H1 (cell line): ENCODE measurements at regions not wholly inside any gene's neighbourhood (a gene's known extent, or its start where the extent isn't known, plus 50 kb on each side); places are given as distances from the start of the nearest gene placed in this dataset.

ENCODE experiments used
- CTCF ChIA-PET: fragments of 300-600 bp; sonication (Branson Sonifier 250); formaldehyde crosslinking; loops from one replicate; lab custom pipeline; 2021; ENCODE audit not compliant: partially characterized antibody; lab: Charles Lee
- POLR2A ChIA-PET: fragments of 300-600 bp; sonication (Branson Sonifier 250); formaldehyde crosslinking; loops from one replicate; lab custom pipeline; 2021; ENCODE audit warnings: inconsistent platforms; ENCODE audit not compliant: partially characterized antibody; lab: Charles Lee
- DNase-seq, 2 experiments: peaks; one replicate each; pipeline versions ENCODE4 v3.0.0 to v3.0.0-alpha.2; 2010 to 2022; ENCODE audit warnings: low spot score in 2 of 2, low read depth in 1 of 2, mixed read lengths in 1 of 2
- FAIRE-seq: peaks from 2 replicates; lab custom pipeline; 2011; peaks lifted over from hg19 to GRCh38; lab: Jason Lieb, UNC
- H2AFZ ChIP-seq: 2 replicates; pipeline ENCODE4 v1.8.1; 2012; ENCODE audit warnings: low read length, inconsistent platforms
- H2AK5ac ChIP-seq: 2 replicates; pipeline ENCODE4 v1.6.1; 2013; ENCODE audit warnings: low read depth, low read length
- H2BK120ac ChIP-seq: replicated peaks from 2 replicates; pipeline ENCODE3; 2013; ENCODE audit warnings: low read depth, low read length, inconsistent platforms
- H2BK12ac ChIP-seq: 2 replicates; pipeline ENCODE4 v1.6.1; 2013; ENCODE audit warnings: low read depth, low read length
- H2BK15ac ChIP-seq: 2 replicates; pipeline ENCODE4 v1.6.1; 2013; ENCODE audit warnings: low read length
- H2BK20ac ChIP-seq: 2 replicates; pipeline ENCODE4 v1.6.1; 2013; ENCODE audit warnings: low read length
- H2BK5ac ChIP-seq: 2 replicates; pipeline ENCODE4 v1.6.1; 2013; ENCODE audit warnings: low read depth, low read length
- H3K14ac ChIP-seq: 2 replicates; pipeline ENCODE4 v1.6.1; 2013; ENCODE audit warnings: inconsistent platforms; ENCODE audit not compliant: insufficient read length
- H3K18ac ChIP-seq: 2 replicates; pipeline ENCODE4 v1.6.1; 2013; ENCODE audit warnings: low read length; ENCODE audit errors: extremely low read depth
- H3K23ac ChIP-seq: 2 replicates; pipeline ENCODE4 v1.6.1; 2013; ENCODE audit warnings: inconsistent platforms; ENCODE audit not compliant: insufficient read length
- H3K23me2 ChIP-seq: 2 replicates; pipeline ENCODE4 v1.6.1; 2013; ENCODE audit warnings: low read depth, low read length
- H3K27ac ChIP-seq: 2 replicates; pipeline ENCODE4 v1.6.1; 2011; ENCODE audit warnings: low read depth, low read length, inconsistent platforms
- H3K27me3 ChIP-seq, 4 experiments: replicated peaks in 1 of 4; 1 replicate in 1 of 4; 2 replicates in 3 of 4; pipeline versions ENCODE4 v1.6.1 to v1.8.1; 2011 to 2013; ENCODE audit warnings: low read length in 3 of 4, mild to moderate bottlenecking in 3 of 4, inconsistent platforms in 2 of 4, mixed read lengths in 2 of 4, moderate library complexity in 1 of 4; ENCODE audit not compliant: control insufficient read depth in 3 of 4, insufficient read depth in 3 of 4; ENCODE audit errors: extremely low read depth in 1 of 4
- H3K36me3 ChIP-seq, 4 experiments: 2 replicates each; pipeline versions ENCODE4 v1.6.1 to v1.8.1; 2011 to 2013; ENCODE audit warnings: mild to moderate bottlenecking in 4 of 4, low read length in 3 of 4, moderate library complexity in 2 of 4, control low read depth in 1 of 4, inconsistent platforms in 1 of 4; ENCODE audit not compliant: insufficient read depth in 4 of 4, control insufficient read depth in 2 of 4
- H3K4ac ChIP-seq: replicated peaks from 2 replicates; pipeline ENCODE3; 2013; ENCODE audit warnings: low read length, low read depth, mixed read lengths, inconsistent platforms; ENCODE audit not compliant: insufficient read length
- H3K4me1 ChIP-seq, 4 experiments: replicated peaks in 1 of 4; 1 replicate in 1 of 4; 2 replicates in 3 of 4; pipeline versions ENCODE4 v1.6.1 to v1.8.1; 2011 to 2013; ENCODE audit warnings: low read length in 3 of 4, inconsistent platforms in 2 of 4, mixed read lengths in 1 of 4; ENCODE audit not compliant: insufficient read depth in 4 of 4, control insufficient read depth in 3 of 4
- H3K4me2 ChIP-seq, 2 experiments: 2 replicates each; pipeline versions ENCODE4 v1.6.1 to v1.8.1; 2011 to 2013; ENCODE audit warnings: low read depth in 2 of 2, low read length in 2 of 2, control low read depth in 1 of 2, inconsistent platforms in 1 of 2, mild to moderate bottlenecking in 1 of 2; ENCODE audit not compliant: insufficient read depth in 1 of 2
- H3K4me3 ChIP-seq, 4 experiments: fragments of 200-600, 300-600 bp in 1 of 4; sonication (generic), shearing (Covaris generic), sonication (Bioruptor Twin) in 1 of 4; 2 replicates each; pipeline versions ENCODE4 v1.5.1 to v1.8.1; 2011 to 2016; ENCODE audit warnings: low read length in 4 of 4, low read depth in 3 of 4, control low read depth in 2 of 4, inconsistent platforms in 2 of 4, mild to moderate bottlenecking in 2 of 4, mixed read lengths in 1 of 4, moderate library complexity in 1 of 4; ENCODE audit not compliant: insufficient read depth in 2 of 4; ENCODE audit errors: extremely low read depth in 1 of 4
- H3K56ac ChIP-seq: replicated peaks from 2 replicates; pipeline ENCODE3; 2013; ENCODE audit warnings: low read depth, mild to moderate bottlenecking, mixed read lengths, low read length, inconsistent platforms; ENCODE audit not compliant: insufficient read length
- H3K79me1 ChIP-seq: 2 replicates; pipeline ENCODE4 v1.6.1; 2013; ENCODE audit warnings: low read depth, low read length, control low read depth
- H3K79me2 ChIP-seq, 2 experiments: 2 replicates each; pipeline versions ENCODE4 v1.6.1 to v1.8.1; 2012 to 2013; ENCODE audit warnings: low read length in 2 of 2, mild to moderate bottlenecking in 2 of 2, inconsistent platforms in 1 of 2; ENCODE audit not compliant: insufficient read depth in 2 of 2, control insufficient read depth in 1 of 2
- H3K9ac ChIP-seq, 4 experiments: replicated peaks in 1 of 4; 1 replicate in 1 of 4; 2 replicates in 3 of 4; pipeline versions ENCODE4 v1.6.1 to v1.8.1; 2011 to 2013; ENCODE audit warnings: low read depth in 3 of 4, low read length in 3 of 4, control low read depth in 2 of 4, mild to moderate bottlenecking in 2 of 4, moderate library complexity in 2 of 4, inconsistent platforms in 1 of 4; ENCODE audit errors: extremely low read depth in 1 of 4
- H3K9me3 ChIP-seq, 2 experiments: 2 replicates each; pipeline versions ENCODE4 v1.6.1 to v1.8.1; 2012 to 2013; ENCODE audit warnings: mild to moderate bottlenecking in 2 of 2, moderate library complexity in 2 of 2, control low read depth in 1 of 2, inconsistent platforms in 1 of 2, low read depth in 1 of 2, low read length in 1 of 2, mixed read lengths in 1 of 2; ENCODE audit not compliant: insufficient read depth in 2 of 2
- H4K20me1 ChIP-seq, 2 experiments: replicated peaks in 1 of 2; 2 replicates each; pipeline versions ENCODE3 to v1.8.1; 2011 to 2013; ENCODE audit warnings: inconsistent platforms in 2 of 2, low read length in 2 of 2, mild to moderate bottlenecking in 1 of 2; ENCODE audit not compliant: insufficient read depth in 2 of 2, control insufficient read depth in 1 of 2
- H4K5ac ChIP-seq: 2 replicates; pipeline ENCODE4 v1.6.1; 2013; ENCODE audit warnings: low read length, low read depth, mixed read lengths, inconsistent platforms; ENCODE audit not compliant: insufficient read length
- H4K8ac ChIP-seq: 2 replicates; pipeline ENCODE4 v1.8.0; 2013; ENCODE audit warnings: mild to moderate bottlenecking, moderate library complexity, low read length, inconsistent platforms; ENCODE audit not compliant: insufficient read depth; ENCODE audit errors: extremely low read depth
- H4K91ac ChIP-seq: replicated peaks from 2 replicates; pipeline ENCODE3; 2013; ENCODE audit warnings: low read length, mixed read lengths, inconsistent platforms; ENCODE audit not compliant: insufficient read length
- CHD1 ChIP-seq: IDR thresholded peaks from 2 replicates; pipeline ENCODE4 v1.6.1; 2012; ENCODE audit warnings: low read depth, low read length, improper control_type of control experiment
- HDAC2 ChIP-seq, 2 experiments: fragments of 300-600 bp in 1 of 2; sonication (generic) in 1 of 2; IDR thresholded peaks; 2 replicates each; pipeline ENCODE4 v1.6.1; 2011 to 2012; ENCODE audit warnings: low read depth in 2 of 2, low read length in 2 of 2, mild to moderate bottlenecking in 2 of 2, moderate library complexity in 2 of 2, borderline replicate concordance in 1 of 2, inconsistent platforms in 1 of 2
- RAD21 ChIP-seq, 2 experiments: IDR thresholded peaks in 1 of 2; conservative IDR thresholded peaks in 1 of 2; 2 replicates each; pipeline ENCODE4 v1.6.1; 2011; ENCODE audit warnings: low read depth in 2 of 2, low read length in 2 of 2, improper control_type of control experiment in 1 of 2, inconsistent platforms in 1 of 2, mild to moderate bottlenecking in 1 of 2, moderate library complexity in 1 of 2
- RXRA ChIP-seq: IDR thresholded peaks from 2 replicates; pipeline ENCODE4 v1.6.1; 2011; ENCODE audit warnings: low read depth, mild to moderate bottlenecking, low read length, moderate library complexity; ENCODE audit not compliant: insufficient read depth
- SP4 ChIP-seq: IDR thresholded peaks from 2 replicates; pipeline ENCODE4 v1.6.1; 2012; ENCODE audit warnings: low read length, inconsistent platforms
- TAF1 ChIP-seq: IDR thresholded peaks from 2 replicates; pipeline ENCODE4 v1.6.1; 2011; ENCODE audit warnings: mild to moderate bottlenecking, low read depth, low read length
- WGBS, 2 experiments: shearing (Covaris generic) in 1 of 2; methylation state at CpG; one replicate each; pipeline versions ENCODE4 v1.1.6 to v1.1.7; 2013 to 2015; ENCODE audit warnings: low lambda C conversion rate in 2 of 2, mixed read lengths in 2 of 2, inconsistent platforms in 1 of 2, low coverage in 1 of 2, missing lambda C conversion rate in 1 of 2; ENCODE audit not compliant: insufficient replicate concordance in 2 of 2, insufficient coverage in 1 of 2, insufficient read length in 1 of 2; ENCODE audit errors: extremely low coverage in 1 of 2, missing lambda C conversion rate in 1 of 2; 5-methylcytosine and 5-hydroxymethylcytosine counted together

DNA sequence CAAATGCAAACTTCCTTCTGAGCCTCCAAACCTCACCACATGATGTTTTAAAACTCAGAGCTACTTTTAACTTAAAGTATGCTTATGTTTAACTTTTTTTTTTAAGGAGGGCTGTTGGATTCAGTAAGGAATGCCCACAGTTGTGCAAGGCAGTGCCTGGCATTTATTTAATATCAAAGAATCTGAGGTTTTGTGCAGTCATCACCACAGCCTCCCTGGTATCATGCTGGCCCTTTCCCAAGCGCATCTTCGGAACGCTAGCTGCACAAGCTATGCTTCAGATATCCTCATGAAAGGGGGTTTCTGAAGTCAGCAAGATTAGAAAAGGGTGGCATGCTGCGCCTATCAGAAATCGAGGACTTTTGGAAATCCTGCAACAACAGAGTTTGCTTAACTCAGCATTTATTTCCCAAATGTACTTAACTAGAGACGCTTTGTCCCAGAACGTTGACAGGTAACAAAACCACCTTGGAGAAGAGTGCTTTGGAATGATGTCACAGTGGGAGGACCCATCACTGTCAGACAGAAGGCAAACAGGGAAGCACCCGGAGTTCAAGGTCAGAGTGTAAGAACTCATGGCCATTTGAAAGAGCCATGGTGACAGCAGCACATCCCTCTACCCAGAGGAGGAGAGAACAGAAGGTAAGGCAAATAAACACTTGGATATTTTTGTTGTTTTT is 120.2 kb upstream of the IGF1R start:
- Histone ChIP-seq H2AFZ (no peak overlapping the region), H3K18ac (no peak overlapping the region), H4K20me1 (no peaks in the 10 kb centered on the region), H3K79me1 (no peaks in the 10 kb centered on the region), H3K23me2 (no peaks in the 10 kb centered on the region; the same call in 1 of the 2 replicates)
- TF ChIP-seq RAD21 (IDR thresholded peaks at IDR 0.05 in 1 of 2, conservative IDR thresholded peaks at IDR 0.05 in 1 of 2; ENCODE audit: low read depth in 2 of 2, low read length in 2 of 2), result no peak
- TF ChIP-seq HDAC2 (IDR thresholded peaks at IDR 0.05; ENCODE audit: borderline replicate concordance in 1 of 2, low read depth in 2 of 2, low read length in 2 of 2), result no peak
- TF ChIP-seq TAF1, result no peak
- no peak for TF ChIP-seq CHD1
- TF ChIP-seq RXRA, result no peak
- no peak for TF ChIP-seq SP4
- TF ChIP-seq, all 59 proteins: peak for 0
- H2BK5ac ChIP-seq, result no peak overlapping the region
- H3K4me1 ChIP-seq, result peaks cover 0 to 13% (median 2%) of the 10 kb centered on the region in 4 experiments; a peak in 5 of 7 replicates
- FAIRE-seq (no peak), DNase-seq (no peak)
- no peak overlapping the region for H3K14ac ChIP-seq
- H3K9me3 ChIP-seq, result no peaks in the 10 kb centered on the region
- H2BK20ac ChIP-seq, result no peak overlapping the region
- H2BK15ac ChIP-seq, result no peak overlapping the region
- H3K4me3 ChIP-seq, result no peak overlapping the region
- no peak overlapping the region for H3K56ac ChIP-seq
- no peak overlapping the region for H2AK5ac ChIP-seq
- H3K27ac ChIP-seq, result no peak overlapping the region
- H3K36me3 ChIP-seq, result no peaks in the 10 kb centered on the region
- ChIA-PET POLR2A (no interaction called here), CTCF (interaction anchor here (0.8 to 1.7 kb wide), 7 partner anchors 9 to 377 kb away, joined by 3 to 5 read pairs (median 5); no protein-coding TSS in a partner anchor)
- H3K4ac ChIP-seq, result no peak overlapping the region
- no peak overlapping the region for H4K5ac ChIP-seq
- H3K9ac ChIP-seq, result no peak overlapping the region
- H4K8ac ChIP-seq, result no peak overlapping the region
- no peak overlapping the region for H3K4me2 ChIP-seq
- H3K79me2 ChIP-seq, result no peaks in the 10 kb centered on the region
- H2BK120ac ChIP-seq, result no peak overlapping the region
- H3K23ac ChIP-seq, result no peak overlapping the region
- no peak overlapping the region for H2BK12ac ChIP-seq
- no peaks in the 10 kb centered on the region for H3K27me3 ChIP-seq
- no peak overlapping the region for H4K91ac ChIP-seq
- WGBS, 2 experiments, result 87% methylated on average over 8 of the region's 8 CpGs; no CpG with 5 or more reads in 1 of the 2 experiments
